Spleen (tissue), 11 donors: ENCODE measurements at regions not wholly inside any gene's neighbourhood (a gene's known extent, or its start where the extent isn't known, plus 50 kb on each side); places are given as distances from the start of the nearest gene placed in this dataset.

Source experiments
- DNase-seq: peaks from one replicate; pipeline ENCODE4 v3.0.0-alpha.2; 2020
- H3K27ac ChIP-seq, 8 donors: fragments of 200-600 bp; sonication (generic) in 7 of 8; 1 replicate in 4 of 8; 2 replicates in 4 of 8; pipeline versions ENCODE4 v1.5.0 to v1.8.0; 2016 to 2021; ENCODE audit warnings: inconsistent platforms in 4 of 8, mild to moderate bottlenecking in 4 of 8, moderate library complexity in 1 of 8
- H3K27me3 ChIP-seq, 7 donors: fragments of 200-600 bp; sonication (generic) in 6 of 7; replicated peaks in 1 of 7; 1 replicate in 4 of 7; 2 replicates in 3 of 7; pipeline versions ENCODE4 v1.5.0 to v1.8.0; 2016 to 2021; ENCODE audit warnings: inconsistent platforms in 3 of 7, mild to moderate bottlenecking in 1 of 7
- H3K36me3 ChIP-seq, 6 donors: fragments of 200-600 bp; sonication (generic) in 5 of 6; 1 replicate in 4 of 6; 2 replicates in 2 of 6; pipeline versions ENCODE4 v1.5.0 to v1.8.0; 2016 to 2021; ENCODE audit warnings: inconsistent platforms in 2 of 6
- H3K4me1 ChIP-seq, 6 donors: fragments of 200-600 bp; sonication (generic) in 5 of 6; 1 replicate in 3 of 6; 2 replicates in 3 of 6; pipeline versions ENCODE4 v1.5.0 to v1.8.0; 2016 to 2021; ENCODE audit warnings: inconsistent platforms in 3 of 6
- H3K4me3 ChIP-seq, 8 donors: fragments of 200-600 bp; sonication (generic) in 7 of 8; 1 replicate in 4 of 8; 2 replicates in 4 of 8; pipeline versions ENCODE4 v1.5.0 to v1.8.0; 2016 to 2021; ENCODE audit warnings: inconsistent platforms in 4 of 8, mild to moderate bottlenecking in 4 of 8, moderate library complexity in 2 of 8
- H3K9me3 ChIP-seq, 8 donors: fragments of 200-600 bp; sonication (generic) in 7 of 8; 1 replicate in 4 of 8; 2 replicates in 4 of 8; pipeline versions ENCODE4 v1.5.0 to v1.8.0; 2016 to 2021; ENCODE audit warnings: inconsistent platforms in 4 of 8
- POLR2A ChIP-seq, 3 donors: fragments of 450-650 bp; IDR thresholded peaks; one replicate each; pipeline ENCODE4 v1.5.1; 2017; ENCODE audit warnings: antibody characterized with exemption in 3 of 3, mild to moderate bottlenecking in 1 of 3
- POLR2AphosphoS5 ChIP-seq, 3 donors: sonication (generic); formaldehyde crosslinking; IDR thresholded peaks; one replicate each; pipeline ENCODE4 v1.5.1; 2017; ENCODE audit warnings: antibody characterized with exemption in 3 of 3
- WGBS, 5 donors: extraction: QIAGEN DNeasy Blood & Tissue Kit in 3 of 5; methylation state at CpG; one replicate each; pipeline versions ENCODE4 v1.1.5 to v1.1.7; 2013 to 2018; 5-methylcytosine and 5-hydroxymethylcytosine counted together
- intact Hi-C: fragments of 100-400 bp; cut with DNase I; formaldehyde crosslinking; loops from one replicate; pipeline ENCODE4 v1.15.0; 2023; ENCODE audit warnings: low total_unique reads
- TF ChIP-seq, protein P1 (sequence below), 11 experiments: fragments of 200-600 bp in 7 of 11; fragments of 450-650 bp in 4 of 11; sonication (generic) in 4 of 11; IDR thresholded peaks in 8 of 11; conservative IDR thresholded peaks in 3 of 11; 1 replicate in 7 of 11; 2 replicates in 4 of 11; pipeline versions ENCODE4 v1.4.0 to v1.8.0; 2016 to 2021; ENCODE audit warnings: antibody characterized with exemption in 11 of 11, inconsistent platforms in 4 of 11, mild to moderate bottlenecking in 1 of 11
- donor health status: healthy with polysubstance abuse.
- donor health status: DM: no; HTN: no; CAD: no; lungs with moderate emphysema.
- donor health status: DM: no; HTN: no; CAD: no.
- donor health status: Bipolar disorder and iron deficiency.
- donor health status: healthy.
- donor health status: DM: no; HTN: no; CAD: no.
- donor health status: DM: yes; HTN: yes; CAD: no.

DNA sequence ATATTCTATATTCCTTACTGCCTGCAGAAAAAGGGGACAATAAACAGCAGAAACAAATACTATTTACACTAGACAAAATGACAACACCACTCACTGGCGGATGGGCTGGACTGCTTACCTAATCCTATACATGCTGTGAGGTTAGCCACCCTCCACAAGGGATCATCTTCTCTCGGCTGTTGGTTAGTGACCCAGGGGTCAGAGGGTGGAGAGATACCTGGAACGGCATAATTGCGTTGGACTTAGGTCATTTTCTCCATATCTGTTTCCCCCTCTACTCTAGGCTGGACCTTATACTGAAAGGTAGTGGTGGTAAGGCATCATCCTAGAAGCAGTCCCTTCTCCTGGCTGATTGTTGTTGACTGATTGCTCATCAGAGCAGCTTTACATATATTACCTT, 286.8 kb upstream of the UGT8 start:
- intact Hi-C loops = no loop called here
- TF ChIP-seq, protein P1, sequence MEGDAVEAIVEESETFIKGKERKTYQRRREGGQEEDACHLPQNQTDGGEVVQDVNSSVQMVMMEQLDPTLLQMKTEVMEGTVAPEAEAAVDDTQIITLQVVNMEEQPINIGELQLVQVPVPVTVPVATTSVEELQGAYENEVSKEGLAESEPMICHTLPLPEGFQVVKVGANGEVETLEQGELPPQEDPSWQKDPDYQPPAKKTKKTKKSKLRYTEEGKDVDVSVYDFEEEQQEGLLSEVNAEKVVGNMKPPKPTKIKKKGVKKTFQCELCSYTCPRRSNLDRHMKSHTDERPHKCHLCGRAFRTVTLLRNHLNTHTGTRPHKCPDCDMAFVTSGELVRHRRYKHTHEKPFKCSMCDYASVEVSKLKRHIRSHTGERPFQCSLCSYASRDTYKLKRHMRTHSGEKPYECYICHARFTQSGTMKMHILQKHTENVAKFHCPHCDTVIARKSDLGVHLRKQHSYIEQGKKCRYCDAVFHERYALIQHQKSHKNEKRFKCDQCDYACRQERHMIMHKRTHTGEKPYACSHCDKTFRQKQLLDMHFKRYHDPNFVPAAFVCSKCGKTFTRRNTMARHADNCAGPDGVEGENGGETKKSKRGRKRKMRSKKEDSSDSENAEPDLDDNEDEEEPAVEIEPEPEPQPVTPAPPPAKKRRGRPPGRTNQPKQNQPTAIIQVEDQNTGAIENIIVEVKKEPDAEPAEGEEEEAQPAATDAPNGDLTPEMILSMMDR (IDR thresholded peaks at IDR 0.05 in 8 of 11, conservative IDR thresholded peaks at IDR 0.05 in 3 of 11) = no peak
- TF ChIP-seq POLR2A (IDR thresholded peaks at IDR 0.05) (no peak), POLR2AphosphoS5 (IDR thresholded peaks at IDR 0.05) (no peak)

GRCh38 chr4:114312338-114312737, 286.3 kb upstream of the UGT8 start:
- Histone ChIP-seq H3K4me3 (no peak overlapping the region), H3K9me3 (peaks cover 0 to 4% (median 0%) of the 10 kb centered on the region in 8 donors), H3K27me3 (no peaks in the 10 kb centered on the region), H3K27ac (no peak overlapping the region), H3K36me3 (no peaks in the 10 kb centered on the region), H3K4me1 (no peaks in the 10 kb centered on the region)
- DNase-seq = no peak
- intact Hi-C loops = no loop called here
- WGBS, 5 donors = 48 to 80% (median 72%) methylated on average over 3 of the region's 3 CpGs
- no peak for TF ChIP-seq POLR2A (IDR thresholded peaks at IDR 0.05)
- TF ChIP-seq, protein P1 (IDR thresholded peaks at IDR 0.05 in 8 of 11, conservative IDR thresholded peaks at IDR 0.05 in 3 of 11) = no peak

More for the DNA sequence above, 286.8 kb upstream of the UGT8 start:
- H3K27ac ChIP-seq = no peak overlapping the region
- no peaks in the 10 kb centered on the region for H3K27me3 ChIP-seq
- H3K36me3 ChIP-seq = no peaks in the 10 kb centered on the region
- H3K4me3 ChIP-seq = no peak overlapping the region
- peaks cover 0 to 4% (median 0%) of the 10 kb centered on the region in 8 donors for H3K9me3 ChIP-seq
- DNase-seq = no peak
- 75 to 88% (median 84%) methylated on average over 4 of the region's 4 CpGs for WGBS, 5 donors
- H3K4me1 ChIP-seq = no peaks in the 10 kb centered on the region

GRCh38 chr4:114316789-114317188, 281.8 kb upstream of the UGT8 start:
- TF ChIP-seq POLR2A (IDR thresholded peaks at IDR 0.05) (no peak), POLR2AphosphoS5 (IDR thresholded peaks at IDR 0.05) (no peak)
- TF ChIP-seq, protein P1 (IDR thresholded peaks at IDR 0.05 in 8 of 11, conservative IDR thresholded peaks at IDR 0.05 in 3 of 11) = no peak
- no peaks in the 10 kb centered on the region for H3K36me3 ChIP-seq
- H3K4me1 ChIP-seq = no peaks in the 10 kb centered on the region
- intact Hi-C loops = no loop called here
- no peaks in the 10 kb centered on the region for H3K27me3 ChIP-seq
- no peak overlapping the region for H3K4me3 ChIP-seq
- peaks cover 0 to 4% (median 0%) of the 10 kb centered on the region in 8 donors for H3K9me3 ChIP-seq
- no peak for DNase-seq
- no peak overlapping the region for H3K27ac ChIP-seq

DNA sequence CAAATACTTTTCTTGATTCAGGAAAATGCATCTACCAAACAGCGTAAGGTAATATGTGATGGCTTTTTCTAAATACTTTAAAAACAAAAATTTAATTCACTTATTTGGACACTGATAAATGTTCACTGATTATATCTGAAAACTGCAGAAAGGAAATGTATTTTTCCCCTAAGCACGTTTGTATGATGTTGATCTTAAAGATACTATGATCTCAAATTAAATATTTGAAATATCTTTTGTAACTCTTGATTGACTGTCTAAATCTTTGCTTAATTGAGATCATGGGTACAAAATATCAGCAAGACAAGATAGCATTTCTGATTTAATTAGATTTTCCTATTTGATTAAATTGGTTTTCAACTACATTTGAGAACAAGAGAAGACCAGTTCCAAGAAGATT, 281.0 kb upstream of the UGT8 start:
- no peak for DNase-seq
- TF ChIP-seq POLR2A (IDR thresholded peaks at IDR 0.05) = no peak
- no peak for TF ChIP-seq POLR2AphosphoS5 (IDR thresholded peaks at IDR 0.05)
- TF ChIP-seq, protein P1 (IDR thresholded peaks at IDR 0.05 in 8 of 11, conservative IDR thresholded peaks at IDR 0.05 in 3 of 11) = no peak
- Histone ChIP-seq H3K27ac (no peak overlapping the region), H3K4me1 (no peaks in the 10 kb centered on the region), H3K4me3 (no peak overlapping the region), H3K36me3 (no peaks in the 10 kb centered on the region), H3K27me3 (no peaks in the 10 kb centered on the region), H3K9me3 (peaks cover 0 to 4% (median 0%) of the 10 kb centered on the region in 8 donors)
- intact Hi-C loops = no loop called here
- 56 to 76% (median 63%) methylated on average over 2 of the region's 2 CpGs for WGBS, 5 donors
